ENCODE measurements at regions not wholly inside any gene's neighbourhood (a gene's known extent, or its start where the extent isn't known, plus 50 kb on each side); places are given as distances from the start of the nearest gene placed in this dataset.

GRCh38 chr3:55244247-55244646 is 242.9 kb downstream of the WNT5A start:
- DNase-seq (ENCODE audit: low spot score) (no peak), FAIRE-seq (no peak)

DNA sequence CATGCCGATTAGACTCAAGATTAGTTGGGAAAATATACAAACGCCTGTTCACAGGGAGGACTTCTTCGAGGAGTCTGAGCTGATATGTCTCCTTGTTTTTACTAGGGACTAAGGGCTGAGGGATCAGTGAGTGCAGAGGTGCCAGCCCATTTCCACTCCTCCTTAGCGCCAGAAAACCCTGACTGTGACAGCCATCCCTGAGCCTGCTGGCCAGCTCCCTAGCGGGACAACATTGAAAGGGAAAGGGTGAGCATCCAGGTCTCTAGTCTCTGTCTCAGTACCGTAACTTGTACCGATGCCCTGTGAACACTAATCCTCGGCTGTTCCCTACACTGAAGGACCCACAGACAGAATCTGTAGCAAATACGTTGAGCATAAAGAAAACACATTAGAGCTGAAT is 243.4 kb downstream of the WNT5A start:
- FAIRE-seq, result no peak
- no peak for DNase-seq (ENCODE audit: low spot score)

- no peak for DNase-seq (ENCODE audit: low spot score)
- no peak for FAIRE-seq
These were observed 244.2 kb downstream of the WNT5A start for GRCh38 chr3:55242921-55243320.

DNA sequence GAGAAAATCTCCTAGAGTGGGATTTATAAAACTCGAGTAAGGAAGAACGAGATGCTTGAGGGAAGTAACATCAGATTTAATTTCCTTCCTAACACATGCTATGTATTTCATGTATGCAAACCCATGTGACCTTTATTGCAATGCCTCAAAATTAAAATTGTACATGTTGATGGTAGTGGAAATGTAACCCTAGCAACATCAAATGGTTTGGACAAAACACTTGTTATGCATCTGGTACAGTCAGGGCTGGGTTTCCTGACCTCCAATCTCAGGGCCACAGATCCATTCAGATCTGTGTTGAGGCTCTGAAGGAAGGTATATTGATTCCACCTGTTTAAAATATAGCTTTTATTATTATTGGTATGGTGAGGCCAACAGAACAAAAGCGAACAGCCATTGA is 246.0 kb downstream of the WNT5A start:
- DNase-seq (ENCODE audit: low spot score) (no peak), FAIRE-seq (no peak)

- no peak for FAIRE-seq
- no peak for DNase-seq (ENCODE audit: low spot score)
These were observed 251.7 kb downstream of the WNT5A start for GRCh38 chr3:55235416-55235815.

DNA sequence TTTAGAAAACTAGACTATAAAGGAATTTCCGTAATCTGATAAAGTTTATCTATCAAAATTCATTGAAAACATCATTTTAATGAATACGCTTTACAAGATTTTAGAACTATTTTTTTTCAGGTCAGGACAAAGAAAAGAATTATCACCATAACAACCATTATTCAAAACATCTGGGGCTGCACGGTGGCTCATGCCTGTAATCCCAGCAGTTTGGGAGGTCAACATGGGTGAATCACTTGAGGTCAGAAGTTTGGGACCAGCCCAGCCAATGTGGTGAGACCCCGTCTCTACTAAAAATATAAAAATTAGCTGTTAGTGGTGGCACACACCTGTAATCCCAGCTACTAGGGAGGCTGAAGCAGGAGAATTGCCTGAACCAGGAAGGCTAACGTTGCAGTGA is 260.4 kb downstream of the WNT5A start:
- DNase-seq (ENCODE audit: low spot score), result no peak
- FAIRE-seq, result no peak

DNA sequence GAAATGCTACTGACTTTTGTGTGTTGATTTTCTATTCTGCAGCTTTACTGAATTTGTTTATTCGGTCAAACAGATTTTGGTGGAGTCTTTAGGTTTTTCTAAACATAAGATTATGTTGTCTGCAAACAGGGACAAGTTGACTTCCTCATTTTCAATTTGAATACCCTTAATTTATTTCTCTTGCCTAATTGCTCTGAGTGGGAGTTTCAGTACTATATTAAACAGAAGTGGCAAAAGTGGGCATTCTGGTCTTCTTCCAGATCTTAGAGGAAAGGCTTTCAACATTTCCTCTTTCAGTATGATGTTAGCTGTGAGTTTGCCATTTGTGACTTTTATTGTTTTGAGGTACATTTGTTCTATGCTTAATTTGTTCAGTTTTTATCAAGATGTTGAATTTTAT is 268.5 kb downstream of the WNT5A start:
- DNase-seq (ENCODE audit: low spot score) (no peak), FAIRE-seq (no peak)

DNA sequence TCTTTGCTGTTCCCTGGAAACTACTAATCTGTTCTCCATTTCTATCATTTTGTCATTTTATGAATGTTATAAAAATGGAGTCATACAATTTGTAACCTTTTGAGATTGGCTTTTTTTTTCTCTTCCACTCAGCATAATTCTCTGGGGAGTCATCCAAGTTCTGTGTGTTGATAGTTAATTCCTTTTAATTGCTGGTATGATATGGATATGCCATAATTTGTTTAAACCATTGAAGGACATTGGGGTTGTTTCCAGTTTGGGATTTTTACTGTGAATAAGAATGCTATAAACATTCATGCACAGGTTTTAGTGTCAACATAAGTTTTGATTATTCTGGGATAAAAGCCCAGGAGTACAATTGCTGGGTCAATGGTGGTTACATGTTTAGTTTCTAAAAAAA is 279.4 kb downstream of the WNT5A start:
- no peak for DNase-seq (ENCODE audit: low spot score)
- no peak for FAIRE-seq

GRCh38 chr3:55205990-55206389 is 278.1 kb upstream of the LRTM1 start:
- DNase-seq (ENCODE audit: low spot score) (no peak), FAIRE-seq (no peak)

GRCh38 chr3:55204417-55204816 is 276.6 kb upstream of the LRTM1 start:
- no peak for FAIRE-seq
- DNase-seq (ENCODE audit: low spot score), result no peak

DNA sequence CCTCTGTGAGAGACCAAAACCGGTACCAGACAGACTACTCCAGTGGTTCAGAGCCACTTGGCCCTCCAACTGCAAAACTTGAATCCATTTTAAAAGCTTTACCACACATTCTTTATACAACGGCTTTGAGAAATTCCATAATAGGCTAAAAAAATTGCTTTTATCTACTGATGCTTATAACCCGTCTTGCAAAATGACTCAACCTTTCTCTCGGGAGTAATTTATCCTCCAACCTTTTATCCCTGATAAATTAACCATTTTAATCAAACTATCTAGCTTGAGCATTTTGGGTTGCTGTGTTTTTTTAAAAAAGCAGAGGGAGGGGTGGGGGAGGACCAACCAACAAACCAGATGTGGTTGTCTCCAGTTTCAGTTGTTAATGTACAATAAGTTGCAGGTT is 275.7 kb upstream of the LRTM1 start:
- no peak for DNase-seq (ENCODE audit: low spot score)
- no peak for FAIRE-seq

DNA sequence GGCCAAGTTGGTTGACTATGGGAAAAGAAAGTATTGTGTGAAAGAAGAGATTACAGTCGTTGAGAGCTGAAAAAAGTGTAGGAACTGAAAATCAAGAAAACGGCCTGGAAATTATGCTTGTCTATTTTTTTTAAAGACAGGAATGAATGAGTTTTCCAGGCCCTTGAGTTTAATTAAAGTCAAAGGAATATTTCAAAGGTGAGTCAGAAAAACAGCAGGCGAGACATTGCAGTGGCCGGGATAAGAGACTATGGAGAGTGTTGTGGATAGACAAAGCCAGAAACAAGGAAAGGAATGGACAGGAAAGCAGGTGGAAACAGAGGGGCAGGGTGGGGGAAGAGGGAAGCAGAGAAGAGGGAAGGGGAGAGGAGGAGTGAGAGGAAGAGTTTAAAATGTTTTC is 275.1 kb upstream of the LRTM1 start:
- DNase-seq (ENCODE audit: low spot score) (peak; percentile 57), FAIRE-seq (no peak)

DNA sequence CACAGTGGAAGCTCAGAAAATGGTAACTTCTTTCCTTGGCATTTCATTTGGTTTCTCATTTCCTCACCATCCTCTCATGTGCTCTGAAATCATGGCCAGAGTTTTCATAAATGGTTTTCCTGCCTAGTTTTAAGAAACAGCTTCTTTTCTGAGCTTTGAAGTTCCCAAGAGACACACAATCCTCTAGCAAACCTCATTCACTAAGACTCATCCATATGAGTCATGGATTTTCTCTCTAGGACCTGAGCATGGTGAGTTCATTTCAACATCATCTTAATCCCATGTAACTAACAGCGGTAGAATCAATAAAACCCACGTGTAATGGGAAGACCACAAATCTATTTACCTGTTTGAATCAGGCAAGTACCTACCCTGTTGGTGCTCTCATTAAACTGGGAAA is 274.5 kb upstream of the LRTM1 start:
- FAIRE-seq (peak; percentile 82), DNase-seq (ENCODE audit: low spot score) (peak; percentile 73)

DNA sequence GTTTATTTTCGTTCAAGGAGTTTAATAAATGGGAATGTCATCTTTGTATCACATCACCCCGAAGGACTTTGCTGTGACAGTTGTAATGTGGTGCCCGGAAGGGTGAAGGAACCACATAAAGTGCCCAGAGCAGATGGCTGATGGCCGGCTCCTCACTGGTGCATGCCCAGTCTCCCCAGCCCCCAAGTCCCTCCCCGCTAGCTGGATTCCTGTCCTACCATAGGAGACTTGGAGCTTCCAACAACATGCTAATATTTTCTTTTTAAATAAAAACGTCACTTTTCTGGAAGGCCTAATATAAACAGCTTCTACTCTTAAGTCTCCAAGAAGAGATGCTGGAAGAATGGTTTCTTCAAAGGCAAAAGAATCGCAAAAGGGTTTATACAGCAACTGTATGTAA is 273.9 kb upstream of the LRTM1 start:
- DNase-seq (ENCODE audit: low spot score) (no peak), FAIRE-seq (no peak)

GRCh38 chr3:55200906-55201305 is 273.0 kb upstream of the LRTM1 start:
- FAIRE-seq (no peak), DNase-seq (ENCODE audit: low spot score) (no peak)

DNA sequence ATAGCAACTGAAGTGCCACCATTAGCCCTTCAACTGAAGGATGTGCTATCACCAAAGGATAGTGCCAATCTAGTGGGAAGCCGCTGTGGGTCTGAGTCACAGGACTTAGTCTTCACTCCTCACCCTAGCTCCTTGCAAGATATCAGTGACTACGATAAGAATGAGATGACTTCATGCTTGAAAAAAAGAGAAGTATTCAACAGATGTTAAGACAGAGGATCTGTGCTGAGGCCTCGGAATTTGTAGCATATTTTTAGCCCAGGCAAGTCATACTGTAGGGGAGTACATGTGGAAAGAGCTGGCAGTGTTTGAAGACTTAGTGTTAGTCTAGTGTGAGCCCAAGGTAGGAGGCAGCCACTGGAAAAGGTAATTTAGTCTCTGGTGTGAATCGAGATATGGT is 270.7 kb upstream of the LRTM1 start:
- peak; percentile 89 for FAIRE-seq
- peak; percentile 95 for DNase-seq (ENCODE audit: low spot score)

DNA sequence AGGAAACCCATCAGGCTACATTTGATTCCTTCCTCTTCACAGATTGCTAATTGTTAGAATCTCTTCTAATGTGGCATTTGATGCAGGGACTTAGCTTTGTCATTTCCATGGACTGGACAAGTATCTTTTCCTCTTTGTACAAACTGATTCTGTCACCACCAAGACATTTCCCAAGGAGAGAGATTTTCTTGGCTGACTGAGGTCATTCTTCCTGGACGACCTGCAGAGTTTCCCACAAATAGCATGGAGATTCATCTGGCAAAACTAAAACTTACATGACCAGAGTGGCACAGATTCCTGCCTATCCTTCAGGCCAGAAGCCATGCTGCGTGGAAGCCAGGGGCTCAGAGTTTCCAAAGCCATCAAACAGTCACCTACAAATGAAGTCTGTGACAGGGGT is 269.2 kb upstream of the LRTM1 start:
- FAIRE-seq, result no peak
- peak; percentile 8 for DNase-seq (ENCODE audit: low spot score)

DNA sequence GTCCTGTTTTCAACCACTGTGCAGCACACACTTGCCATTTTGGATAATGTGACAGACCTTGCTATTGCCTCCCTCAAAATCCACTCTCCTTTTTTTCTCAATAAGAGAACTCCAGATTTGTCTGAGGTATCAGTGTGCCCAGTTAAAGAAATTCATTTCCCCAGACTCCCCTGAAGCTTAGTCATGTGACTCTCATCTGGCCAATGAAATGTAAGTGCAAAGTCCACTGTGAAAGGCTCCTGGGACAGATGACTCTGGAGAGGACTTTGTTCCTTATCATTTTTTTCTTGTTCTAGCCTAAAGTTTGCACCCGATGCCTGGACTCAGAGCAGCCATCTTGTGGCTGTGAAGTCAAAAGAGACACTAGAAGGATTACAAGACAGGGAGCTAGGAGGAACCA is 268.6 kb upstream of the LRTM1 start:
- no peak for FAIRE-seq

DNA sequence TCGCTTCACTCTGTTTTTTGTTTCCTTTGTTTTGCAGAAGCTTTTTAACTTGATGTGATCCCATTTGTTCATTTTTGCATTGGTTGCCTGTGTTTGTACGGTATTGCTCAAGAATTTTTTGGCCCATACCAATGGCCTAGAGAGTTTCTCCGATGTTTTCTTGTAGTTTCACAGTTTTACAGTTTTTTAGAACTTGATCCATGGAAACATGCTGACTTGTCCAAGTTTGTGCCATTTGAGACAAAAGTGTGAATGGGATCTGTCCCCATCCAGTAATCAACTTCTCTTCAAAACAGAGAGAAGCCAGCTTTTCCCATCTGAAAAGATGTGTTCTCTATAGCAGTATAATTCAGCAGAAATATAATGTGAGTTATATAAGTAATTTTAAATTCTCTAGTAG is 266.5 kb upstream of the LRTM1 start:
- DNase-seq (ENCODE audit: low spot score) (no peak), FAIRE-seq (no peak)

More for the DNA sequence above, 268.6 kb upstream of the LRTM1 start:
- DNase-seq (ENCODE audit: low spot score), result no peak

DNA sequence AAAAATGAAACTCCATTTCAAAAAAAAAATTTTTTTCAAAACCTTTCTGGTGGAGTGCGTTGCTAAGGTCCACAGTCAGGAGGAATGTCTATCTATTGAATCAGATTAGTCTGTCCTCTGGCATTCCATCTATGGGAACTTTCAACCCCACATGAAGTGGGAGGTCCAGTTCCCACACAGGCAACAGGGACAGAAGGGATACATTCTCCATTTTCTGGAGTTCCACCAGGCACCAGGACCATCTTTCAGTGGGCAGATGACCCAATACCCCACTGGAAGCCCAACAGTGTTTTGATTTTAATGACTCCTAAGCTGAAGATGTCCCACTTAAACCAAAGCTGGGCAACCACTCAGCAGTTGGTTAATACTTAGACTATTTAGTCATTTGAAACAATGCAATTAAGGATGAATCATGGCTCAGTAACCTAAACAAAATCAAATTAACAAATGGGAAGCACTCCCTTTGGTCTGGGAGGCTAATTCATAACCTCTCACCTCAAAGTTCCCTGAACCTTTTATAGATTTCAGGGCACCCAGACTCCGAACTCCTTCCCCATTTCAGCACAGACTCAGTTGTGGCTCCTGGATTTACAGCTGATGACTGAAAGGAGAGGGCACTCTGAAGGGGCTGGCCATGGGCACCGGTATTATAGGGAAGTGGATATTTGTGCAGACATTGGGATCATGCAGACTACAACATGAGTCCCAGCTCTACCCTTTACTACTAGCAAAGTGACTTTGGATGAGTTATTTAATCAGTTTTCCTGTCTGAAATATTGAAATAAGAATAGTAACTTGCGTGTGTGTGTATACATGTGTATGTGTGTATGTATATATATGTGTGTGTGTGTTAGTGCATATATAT is 264.3 kb upstream of the LRTM1 start:
- FAIRE-seq, result peak; percentile 92
- DNase-seq (ENCODE audit: low spot score), result peak; percentile 96

DNA sequence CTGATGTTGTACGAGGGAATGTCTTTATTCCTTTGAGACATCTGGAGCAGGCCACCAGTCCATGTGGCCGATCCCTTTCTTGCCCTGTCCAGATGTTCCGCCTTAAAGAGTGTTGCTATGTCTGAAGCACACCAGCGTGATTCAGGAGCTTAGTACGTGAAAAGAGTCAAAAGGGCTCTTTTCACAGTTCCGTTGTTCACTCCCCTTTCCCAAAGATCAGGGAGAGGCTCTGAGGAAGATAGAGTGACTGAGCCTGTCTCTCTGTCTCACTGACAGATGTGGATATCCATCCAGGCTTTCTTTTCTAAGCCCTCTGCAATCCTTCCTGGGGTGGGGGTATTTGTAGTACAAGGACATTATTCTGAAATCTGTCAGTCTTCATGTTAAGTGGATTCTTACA is 262.5 kb upstream of the LRTM1 start:
- no peak for FAIRE-seq

GRCh38 chr3:55189359-55189801 is 261.5 kb upstream of the LRTM1 start:
- DNase-seq (ENCODE audit: low spot score) (peak; percentile 73), FAIRE-seq (peak; percentile 25)

More for the DNA sequence above, 262.5 kb upstream of the LRTM1 start:
- DNase-seq (ENCODE audit: low spot score), result no peak

DNA sequence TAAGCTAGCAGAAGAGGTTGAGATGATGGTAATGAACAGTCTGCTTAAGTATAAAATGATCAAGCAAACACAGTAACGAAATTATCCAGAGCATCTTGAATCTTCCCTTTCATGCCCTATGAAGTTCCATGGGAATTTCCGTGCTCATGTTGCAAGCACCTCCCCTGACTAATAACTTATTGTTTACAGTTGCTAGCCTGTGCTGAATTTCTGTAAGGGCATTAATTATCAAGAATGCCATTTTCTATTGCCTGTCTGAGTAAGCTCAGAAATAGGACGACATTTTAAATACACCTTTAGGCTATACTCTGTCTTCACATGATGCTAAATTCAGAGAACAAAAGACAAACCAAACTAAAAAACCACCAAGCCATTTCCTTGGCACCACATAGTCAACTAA is 257.5 kb upstream of the LRTM1 start:
- DNase-seq (ENCODE audit: low spot score) (no peak), FAIRE-seq (no peak)

Measured in RCC 7860 (cell line).